Keratinocyte (primary cell): ENCODE measurements at regions not wholly inside any gene's neighbourhood (a gene's known extent, or its start where the extent isn't known, plus 50 kb on each side); places are given as distances from the start of the nearest gene placed in this dataset.

Source experiments
- DNase-seq: peaks from one replicate; pipeline ENCODE4 v3.0.0-alpha.2; 2011; ENCODE audit warnings: low read depth, missing footprints, low spot score
- FAIRE-seq: peaks from 2 replicates; lab custom pipeline; 2011; peaks lifted over from hg19 to GRCh38; lab: Jason Lieb, UNC
- H2AFZ ChIP-seq: 2 replicates; pipeline ENCODE4 v1.6.0; 2012; ENCODE audit warnings: low read length, control low read depth, inconsistent platforms; ENCODE audit not compliant: control insufficient read depth
- H3K27ac ChIP-seq: 2 replicates; pipeline ENCODE4 v1.5.1; 2011; ENCODE audit warnings: low read length; ENCODE audit not compliant: control insufficient read depth, insufficient read depth
- H3K27me3 ChIP-seq: 3 replicates; pipeline ENCODE4 v1.6.0; 2011; ENCODE audit warnings: low read length; ENCODE audit not compliant: control insufficient read depth, insufficient read depth; ENCODE audit errors: extremely low read depth
- H3K36me3 ChIP-seq, 2 experiments: 2 replicates in 1 of 2; 3 replicates in 1 of 2; pipeline ENCODE4 v1.5.1; 2011; ENCODE audit warnings: low read length in 2 of 2, mild to moderate bottlenecking in 1 of 2; ENCODE audit not compliant: control insufficient read depth in 2 of 2, insufficient read depth in 2 of 2; ENCODE audit errors: extremely low read depth in 1 of 2
- H3K4me1 ChIP-seq: 3 replicates; pipeline ENCODE4 v1.5.1; 2011; ENCODE audit warnings: low read length; ENCODE audit not compliant: control insufficient read depth, insufficient read depth; ENCODE audit errors: extremely low read depth
- H3K4me2 ChIP-seq: 3 replicates; pipeline ENCODE4 v1.6.0; 2011; ENCODE audit warnings: low read depth, low read length; ENCODE audit not compliant: control insufficient read depth, insufficient read depth; ENCODE audit errors: extremely low read depth
- H3K4me3 ChIP-seq, 3 experiments: fragments of 200-600 bp in 1 of 3; sonication (generic) in 1 of 3; 2 replicates in 2 of 3; 3 replicates in 1 of 3; pipeline ENCODE4 v1.5.1; 2011 to 2016; ENCODE audit warnings: low read length in 3 of 3, mild to moderate bottlenecking in 3 of 3, control low read depth in 2 of 3, inconsistent platforms in 1 of 3, low read depth in 1 of 3, mixed read lengths in 1 of 3, mixed run types in 1 of 3, moderate library complexity in 1 of 3; ENCODE audit not compliant: control insufficient read depth in 2 of 3, insufficient read depth in 2 of 3; ENCODE audit errors: extremely low read depth in 1 of 3
- H3K79me2 ChIP-seq: 2 replicates; pipeline ENCODE4 v1.6.0; 2012; ENCODE audit warnings: low read length; ENCODE audit not compliant: control insufficient read depth, insufficient read depth
- H3K9ac ChIP-seq: 3 replicates; pipeline ENCODE4 v1.6.0; 2011; ENCODE audit warnings: low read length; ENCODE audit not compliant: control insufficient read depth, insufficient read depth; ENCODE audit errors: extremely low read depth
- H3K9me1 ChIP-seq: 3 replicates; pipeline ENCODE4 v1.6.0; 2011; ENCODE audit warnings: low read length; ENCODE audit not compliant: control insufficient read depth, insufficient read depth; ENCODE audit errors: extremely low read depth
- H3K9me3 ChIP-seq: 2 replicates; pipeline ENCODE4 v1.5.1; 2012; ENCODE audit warnings: low read depth, low read length; ENCODE audit not compliant: control insufficient read depth
- H4K20me1 ChIP-seq: 3 replicates; pipeline ENCODE4 v1.6.0; 2011; ENCODE audit warnings: low read length; ENCODE audit not compliant: control insufficient read depth, insufficient read depth; ENCODE audit errors: extremely low read depth
- CTCF ChIP-seq, 3 experiments: IDR thresholded peaks in 1 of 3; conservative IDR thresholded peaks in 1 of 3; optimal IDR thresholded peaks in 1 of 3; 2 replicates in 2 of 3; 3 replicates in 1 of 3; pipeline versions ENCODE3 to v1.5.1; 2011; ENCODE audit warnings: low read length in 3 of 3, mild to moderate bottlenecking in 3 of 3, moderate library complexity in 2 of 3, control low read depth in 1 of 3, inconsistent platforms in 1 of 3; ENCODE audit not compliant: insufficient read depth in 2 of 3; ENCODE audit errors: extremely low read depth in 1 of 3
- EZH2 ChIP-seq: IDR thresholded peaks from one replicate; pipeline ENCODE4 v1.6.1; 2012; ENCODE audit warnings: inconsistent platforms, mild to moderate bottlenecking, low read length, moderate library complexity
- dilution Hi-C: fragments of 300-500 bp; cut with MboI; formaldehyde crosslinking; loops from one replicate; pipeline ENCODE4 v1.7.0; 2020; ENCODE audit warnings: low sequenced_read_pairs; ENCODE audit not compliant: extremely low pct_ligation_motif_present

GRCh38 chrX:22575161-22575845 is 302.6 kb downstream of the CBLL2 start:
- DNase-seq (no peak), FAIRE-seq (no peak)
- Histone ChIP-seq H3K4me3 (no peak overlapping the region), H4K20me1 (no peaks in the 10 kb centered on the region), H3K9me1 (no peaks in the 10 kb centered on the region), H3K4me1 (no peaks in the 10 kb centered on the region), H2AFZ (no peak overlapping the region), H3K4me2 (no peak overlapping the region), H3K27ac (no peak overlapping the region), H3K9me3 (no peaks in the 10 kb centered on the region), H3K79me2 (no peaks in the 10 kb centered on the region), H3K9ac (no peak overlapping the region), H3K36me3 (no peaks in the 10 kb centered on the region), H3K27me3 (no peaks in the 10 kb centered on the region)
- dilution Hi-C loops = no loop called here
- TF ChIP-seq CTCF (optimal IDR thresholded peaks at IDR 0.05 in 1 of 3, IDR thresholded peaks at IDR 0.05 in 1 of 3, conservative IDR thresholded peaks at IDR 0.05 in 1 of 3; ENCODE audit: extremely low read depth in 1 of 3, insufficient read depth in 2 of 3, low read length in 3 of 3) (no peak), EZH2 (no peak)

GRCh38 chrX:22577181-22577580 is 304.5 kb downstream of the CBLL2 start:
- peak; percentile 46 for DNase-seq
- H3K9me1 ChIP-seq = no peaks in the 10 kb centered on the region
- no peak overlapping the region for H3K9ac ChIP-seq
- no peak overlapping the region for H3K4me2 ChIP-seq
- no peaks in the 10 kb centered on the region for H3K9me3 ChIP-seq
- no peaks in the 10 kb centered on the region for H3K79me2 ChIP-seq
- H3K27ac ChIP-seq = no peak overlapping the region
- dilution Hi-C loops = no loop called here
- no peaks in the 10 kb centered on the region for H4K20me1 ChIP-seq
- H3K36me3 ChIP-seq = no peaks in the 10 kb centered on the region
- TF ChIP-seq EZH2 (no peak), CTCF (optimal IDR thresholded peaks at IDR 0.05 in 1 of 3, IDR thresholded peaks at IDR 0.05 in 1 of 3, conservative IDR thresholded peaks at IDR 0.05 in 1 of 3; ENCODE audit: extremely low read depth in 1 of 3, insufficient read depth in 2 of 3, low read length in 3 of 3) (no peak)
- FAIRE-seq = no peak
- H3K4me3 ChIP-seq = no peak overlapping the region
- no peaks in the 10 kb centered on the region for H3K4me1 ChIP-seq
- H2AFZ ChIP-seq = no peak overlapping the region
- no peaks in the 10 kb centered on the region for H3K27me3 ChIP-seq
